Gastrocnemius medialis (tissue), 4 donors: ENCODE measurements at regions not wholly inside any gene's neighbourhood (a gene's known extent, or its start where the extent isn't known, plus 50 kb on each side); places are given as distances from the start of the nearest gene placed in this dataset.

Experiments used
- ATAC-seq, 2 donors: fragments of 150-250 bp; one replicate each; pipeline ENCODE4 v1.9.1; 2016
- DNase-seq, 2 donors: peaks; one replicate each; pipeline ENCODE4 v3.0.0-alpha.2; 2019
- H3K27ac ChIP-seq, 4 donors: fragments of 200-600 bp; sonication (generic); 1 replicate in 1 of 4; 2 replicates in 3 of 4; pipeline ENCODE4 v1.5.1; 2016 to 2018; ENCODE audit warnings: mild to moderate bottlenecking in 2 of 4, moderate library complexity in 1 of 4
- H3K27me3 ChIP-seq, 3 donors: fragments of 200-600 bp; sonication (generic) in 2 of 3; 1 replicate in 1 of 3; 2 replicates in 2 of 3; pipeline versions ENCODE4 v1.5.1 to v1.6.0; 2016 to 2019; ENCODE audit warnings: mild to moderate bottlenecking in 1 of 3, moderate library complexity in 1 of 3
- H3K36me3 ChIP-seq, 2 donors: fragments of 200-600 bp; sonication (generic) in 1 of 2; one replicate each; pipeline ENCODE4 v1.5.1; 2017 to 2018
- H3K4me1 ChIP-seq, 2 donors: fragments of 200-600 bp; sonication (generic) in 1 of 2; one replicate each; pipeline ENCODE4 v1.5.1; 2016 to 2017; ENCODE audit warnings: mild to moderate bottlenecking in 2 of 2
- H3K4me3 ChIP-seq, 4 donors: fragments of 200-600 bp; sonication (generic) in 3 of 4; 1 replicate in 1 of 4; 2 replicates in 3 of 4; pipeline ENCODE4 v1.5.1; 2016 to 2019; ENCODE audit warnings: mild to moderate bottlenecking in 2 of 4
- H3K9me3 ChIP-seq, 3 donors: fragments of 200-600 bp; sonication (generic) in 2 of 3; 1 replicate in 1 of 3; 2 replicates in 2 of 3; pipeline ENCODE4 v1.5.1; 2016 to 2019
- POLR2A ChIP-seq, 2 donors: fragments of 450-650 bp; IDR thresholded peaks; one replicate each; pipeline ENCODE4 v1.6.1; 2017; ENCODE audit warnings: antibody characterized with exemption in 2 of 2, mild to moderate bottlenecking in 2 of 2, moderate library complexity in 2 of 2
- in situ Hi-C, 4 donors: fragments of 200-750 bp; cut with MboI; loops; one replicate each; pipeline versions ENCODE4 v1.15.0 to v1.8.0; 2017; ENCODE audit warnings: low sequenced_read_pairs in 4 of 4
- intact Hi-C: fragments of 100-400 bp; cut with DNase I; formaldehyde crosslinking; loops from one replicate; pipeline ENCODE4 v1.15.1; 2023; ENCODE audit warnings: low total_unique reads
- TF ChIP-seq, protein P1 (sequence below), 5 experiments: fragments of 450-650 bp in 3 of 5; fragments of 200-600 bp in 2 of 5; sonication (generic) in 2 of 5; IDR thresholded peaks in 4 of 5; conservative IDR thresholded peaks in 1 of 5; 1 replicate in 4 of 5; 2 replicates in 1 of 5; pipeline ENCODE4 v1.5.1; 2016 to 2019; ENCODE audit warnings: antibody characterized with exemption in 5 of 5, mild to moderate bottlenecking in 3 of 5, moderate library complexity in 3 of 5

- TF ChIP-seq, protein P1, sequence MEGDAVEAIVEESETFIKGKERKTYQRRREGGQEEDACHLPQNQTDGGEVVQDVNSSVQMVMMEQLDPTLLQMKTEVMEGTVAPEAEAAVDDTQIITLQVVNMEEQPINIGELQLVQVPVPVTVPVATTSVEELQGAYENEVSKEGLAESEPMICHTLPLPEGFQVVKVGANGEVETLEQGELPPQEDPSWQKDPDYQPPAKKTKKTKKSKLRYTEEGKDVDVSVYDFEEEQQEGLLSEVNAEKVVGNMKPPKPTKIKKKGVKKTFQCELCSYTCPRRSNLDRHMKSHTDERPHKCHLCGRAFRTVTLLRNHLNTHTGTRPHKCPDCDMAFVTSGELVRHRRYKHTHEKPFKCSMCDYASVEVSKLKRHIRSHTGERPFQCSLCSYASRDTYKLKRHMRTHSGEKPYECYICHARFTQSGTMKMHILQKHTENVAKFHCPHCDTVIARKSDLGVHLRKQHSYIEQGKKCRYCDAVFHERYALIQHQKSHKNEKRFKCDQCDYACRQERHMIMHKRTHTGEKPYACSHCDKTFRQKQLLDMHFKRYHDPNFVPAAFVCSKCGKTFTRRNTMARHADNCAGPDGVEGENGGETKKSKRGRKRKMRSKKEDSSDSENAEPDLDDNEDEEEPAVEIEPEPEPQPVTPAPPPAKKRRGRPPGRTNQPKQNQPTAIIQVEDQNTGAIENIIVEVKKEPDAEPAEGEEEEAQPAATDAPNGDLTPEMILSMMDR (IDR thresholded peaks at IDR 0.05 in 4 of 5, conservative IDR thresholded peaks at IDR 0.05 in 1 of 5), result no peak
- no peak for TF ChIP-seq POLR2A (IDR thresholded peaks at IDR 0.05)
- Histone ChIP-seq H3K9me3 (no peaks in the 10 kb centered on the region), H3K4me3 (no peak overlapping the region), H3K4me1 (no peaks in the 10 kb centered on the region), H3K27ac (no peak overlapping the region), H3K36me3 (no peaks in the 10 kb centered on the region), H3K27me3 (no peaks in the 10 kb centered on the region)
- ATAC-seq (no peak), DNase-seq (no peak)
- in situ Hi-C loops, result no loop called here
- intact Hi-C loops, result no loop called here
Measured at GRCh38 chr4:121574618-121575017, 122.2 kb downstream of the ANXA5 start.

DNA sequence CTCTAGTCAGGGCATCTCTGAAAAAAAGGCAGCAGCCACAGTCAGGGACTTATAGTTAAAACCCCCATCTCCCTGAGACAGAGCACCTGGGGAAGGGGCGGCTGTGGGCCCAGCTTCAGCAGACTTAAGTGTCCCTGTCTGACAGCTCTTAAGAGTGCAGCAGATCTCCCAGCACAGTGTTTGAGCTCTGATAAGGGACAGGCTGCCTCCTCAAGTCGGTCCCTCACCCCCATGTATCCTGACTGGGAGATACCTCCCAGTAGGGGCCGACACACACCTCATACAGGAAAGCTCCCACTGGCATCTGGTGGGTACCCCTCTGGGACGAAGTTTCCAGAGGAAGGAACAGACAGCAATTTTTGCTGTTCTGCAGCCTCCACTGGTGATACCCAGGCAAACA, 129.0 kb downstream of the ANXA5 start:
- Histone ChIP-seq H3K4me1 (no peaks in the 10 kb centered on the region), H3K36me3 (no peaks in the 10 kb centered on the region), H3K27ac (no peak overlapping the region), H3K27me3 (no peaks in the 10 kb centered on the region), H3K4me3 (no peak overlapping the region), H3K9me3 (no peaks in the 10 kb centered on the region)
- intact Hi-C loops, result no loop called here
- TF ChIP-seq, protein P1 (IDR thresholded peaks at IDR 0.05 in 4 of 5, conservative IDR thresholded peaks at IDR 0.05 in 1 of 5), result no peak
- TF ChIP-seq POLR2A (IDR thresholded peaks at IDR 0.05), result no peak
- in situ Hi-C loops, result no loop called here
- ATAC-seq (no peak), DNase-seq (no peak)

DNA sequence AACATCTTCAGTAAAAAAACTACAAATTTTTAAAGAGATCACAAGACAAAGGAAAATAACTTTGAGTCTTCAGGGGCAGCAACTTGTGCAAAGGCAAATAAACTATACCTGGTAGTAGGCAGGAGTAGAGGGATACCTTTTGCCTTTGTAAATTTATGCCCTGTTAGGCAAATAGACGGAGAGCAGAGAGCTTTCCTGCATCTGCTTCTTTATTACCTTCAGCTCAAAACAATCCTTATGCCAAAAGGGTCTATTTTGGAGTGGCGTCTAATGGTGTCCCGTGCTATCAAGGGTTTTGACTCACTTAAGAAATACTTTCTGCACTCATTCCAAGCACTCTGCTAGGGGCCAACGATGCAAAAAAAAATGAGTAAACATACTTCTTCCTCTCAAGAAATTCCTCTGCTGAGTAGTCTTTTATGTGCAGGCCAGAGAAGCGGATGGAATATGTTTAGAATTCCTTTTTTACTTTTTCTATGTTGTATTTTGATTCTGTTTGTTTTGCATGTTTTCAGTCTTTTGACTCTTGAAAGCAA, 131.9 kb downstream of the ANXA5 start:
- H3K4me3 ChIP-seq, result no peak overlapping the region
- H3K27me3 ChIP-seq, result no peaks in the 10 kb centered on the region
- in situ Hi-C loops (no loop called here), intact Hi-C loops (no loop called here)
- H3K36me3 ChIP-seq, result no peaks in the 10 kb centered on the region
- no peak for ATAC-seq
- H3K4me1 ChIP-seq, result no peaks in the 10 kb centered on the region
- no peaks in the 10 kb centered on the region for H3K9me3 ChIP-seq
- H3K27ac ChIP-seq, result no peak overlapping the region
- no peak for DNase-seq
- TF ChIP-seq, protein P1 (IDR thresholded peaks at IDR 0.05 in 4 of 5, conservative IDR thresholded peaks at IDR 0.05 in 1 of 5), result no peak
- TF ChIP-seq POLR2A (IDR thresholded peaks at IDR 0.05), result no peak

GRCh38 chr4:121562811-121563210, 134.0 kb downstream of the ANXA5 start:
- Histone ChIP-seq H3K36me3 (no peaks in the 10 kb centered on the region), H3K4me1 (no peaks in the 10 kb centered on the region), H3K9me3 (no peaks in the 10 kb centered on the region), H3K27ac (no peak overlapping the region), H3K27me3 (no peaks in the 10 kb centered on the region), H3K4me3 (no peak overlapping the region)
- DNase-seq, result no peak
- intact Hi-C loops (no loop called here), in situ Hi-C loops (no loop called here)
- no peak for ATAC-seq
- TF ChIP-seq POLR2A (IDR thresholded peaks at IDR 0.05), result no peak
- TF ChIP-seq, protein P1 (IDR thresholded peaks at IDR 0.05 in 4 of 5, conservative IDR thresholded peaks at IDR 0.05 in 1 of 5), result no peak
